Mammary epithelial cell (primary cell): ENCODE measurements at regions not wholly inside any gene's neighbourhood (a gene's known extent, or its start where the extent isn't known, plus 50 kb on each side); places are given as distances from the start of the nearest gene placed in this dataset.

Source experiments
- EZH2 ChIP-seq: IDR thresholded peaks from 2 replicates; pipeline ENCODE4 v1.6.1; 2012; ENCODE audit warnings: low read length, inconsistent platforms, borderline replicate concordance
- TF ChIP-seq, protein P1 (sequence below), 2 donors: IDR thresholded peaks in 1 of 2; conservative IDR thresholded peaks in 1 of 2; 2 replicates each; pipeline ENCODE4 v1.5.1; 2011 to 2012; ENCODE audit warnings: inconsistent platforms in 2 of 2, low read length in 2 of 2, mild to moderate bottlenecking in 2 of 2, control low read depth in 1 of 2, low read depth in 1 of 2; ENCODE audit not compliant: insufficient read depth in 1 of 2; ENCODE audit errors: extremely low read depth in 1 of 2

DNA sequence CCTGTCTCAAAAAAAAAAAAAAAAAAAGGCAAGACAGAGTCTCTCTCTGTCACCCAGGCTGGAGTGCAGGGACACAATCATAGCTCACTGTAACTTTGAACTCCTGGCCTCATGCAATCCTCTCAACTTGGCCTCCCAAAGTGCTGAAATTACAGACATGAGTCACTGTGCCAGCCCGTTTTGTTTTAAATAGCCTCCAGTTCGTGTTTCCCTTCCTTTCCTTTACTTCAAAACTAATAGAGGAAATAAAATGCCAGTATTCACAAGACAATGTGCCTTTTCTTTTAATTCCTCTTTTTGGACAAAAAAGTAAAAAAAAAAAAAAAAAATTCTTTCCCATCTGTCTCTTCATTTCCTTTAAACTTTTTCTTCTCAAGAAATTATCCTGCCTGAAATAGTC lies 54.5 kb upstream of the ACMSD start:
- TF ChIP-seq EZH2 = no peak
- TF ChIP-seq, protein P1, sequence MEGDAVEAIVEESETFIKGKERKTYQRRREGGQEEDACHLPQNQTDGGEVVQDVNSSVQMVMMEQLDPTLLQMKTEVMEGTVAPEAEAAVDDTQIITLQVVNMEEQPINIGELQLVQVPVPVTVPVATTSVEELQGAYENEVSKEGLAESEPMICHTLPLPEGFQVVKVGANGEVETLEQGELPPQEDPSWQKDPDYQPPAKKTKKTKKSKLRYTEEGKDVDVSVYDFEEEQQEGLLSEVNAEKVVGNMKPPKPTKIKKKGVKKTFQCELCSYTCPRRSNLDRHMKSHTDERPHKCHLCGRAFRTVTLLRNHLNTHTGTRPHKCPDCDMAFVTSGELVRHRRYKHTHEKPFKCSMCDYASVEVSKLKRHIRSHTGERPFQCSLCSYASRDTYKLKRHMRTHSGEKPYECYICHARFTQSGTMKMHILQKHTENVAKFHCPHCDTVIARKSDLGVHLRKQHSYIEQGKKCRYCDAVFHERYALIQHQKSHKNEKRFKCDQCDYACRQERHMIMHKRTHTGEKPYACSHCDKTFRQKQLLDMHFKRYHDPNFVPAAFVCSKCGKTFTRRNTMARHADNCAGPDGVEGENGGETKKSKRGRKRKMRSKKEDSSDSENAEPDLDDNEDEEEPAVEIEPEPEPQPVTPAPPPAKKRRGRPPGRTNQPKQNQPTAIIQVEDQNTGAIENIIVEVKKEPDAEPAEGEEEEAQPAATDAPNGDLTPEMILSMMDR (conservative IDR thresholded peaks at IDR 0.05 in 1 of 2, IDR thresholded peaks at IDR 0.05 in 1 of 2; ENCODE audit: extremely low read depth in 1 of 2, insufficient read depth in 1 of 2, low read depth in 1 of 2, low read length in 2 of 2) = no peak
